ENCODE measurements at regions not wholly inside any gene's neighbourhood (a gene's known extent, or its start where the extent isn't known, plus 50 kb on each side); places are given as distances from the start of the nearest gene placed in this dataset.

- Histone ChIP-seq H3K79me2 (ENCODE audit: low read depth) (no peaks in the 10 kb centered on the region), H3K4me1 (replicated peaks; ENCODE audit: insufficient read depth) (no peaks in the 10 kb centered on the region), H3K4me2 (no peak overlapping the region), H3K27me3 (ENCODE audit: insufficient read depth, low read depth) (peaks cover 44% of the 10 kb centered on the region), H3K4me3 (no peak overlapping the region), H3K27ac (no peak overlapping the region), H3F3A (ENCODE audit: insufficient read depth, low read depth) (no peaks in the 10 kb centered on the region), H3K36me3 (ENCODE audit: low read depth) (no peaks in the 10 kb centered on the region), H3K9me2 (ENCODE audit: insufficient read depth) (no peaks in the 10 kb centered on the region), H4K20me1 (ENCODE audit: insufficient read depth) (no peaks in the 10 kb centered on the region), H3K9me3 (ENCODE audit: insufficient read depth, low read depth) (no peaks in the 10 kb centered on the region), H2AFZ (no peak overlapping the region)
- DNase-seq, result no peak
- ChIA-PET CTCF (no interaction called here), POLR2A (ENCODE audit: unreplicated experiment) (no interaction called here)
- BruUV-seq (replicated peaks), result no TSS peak
- intact Hi-C loops (cut with micrococcal nuclease; ENCODE audit: unreplicated experiment), result no loop called here
- no peak for TF ChIP-seq EZH2 (IDR thresholded peaks at IDR 0.05; ENCODE audit: low read depth)
- TF ChIP-seq, protein P1, sequence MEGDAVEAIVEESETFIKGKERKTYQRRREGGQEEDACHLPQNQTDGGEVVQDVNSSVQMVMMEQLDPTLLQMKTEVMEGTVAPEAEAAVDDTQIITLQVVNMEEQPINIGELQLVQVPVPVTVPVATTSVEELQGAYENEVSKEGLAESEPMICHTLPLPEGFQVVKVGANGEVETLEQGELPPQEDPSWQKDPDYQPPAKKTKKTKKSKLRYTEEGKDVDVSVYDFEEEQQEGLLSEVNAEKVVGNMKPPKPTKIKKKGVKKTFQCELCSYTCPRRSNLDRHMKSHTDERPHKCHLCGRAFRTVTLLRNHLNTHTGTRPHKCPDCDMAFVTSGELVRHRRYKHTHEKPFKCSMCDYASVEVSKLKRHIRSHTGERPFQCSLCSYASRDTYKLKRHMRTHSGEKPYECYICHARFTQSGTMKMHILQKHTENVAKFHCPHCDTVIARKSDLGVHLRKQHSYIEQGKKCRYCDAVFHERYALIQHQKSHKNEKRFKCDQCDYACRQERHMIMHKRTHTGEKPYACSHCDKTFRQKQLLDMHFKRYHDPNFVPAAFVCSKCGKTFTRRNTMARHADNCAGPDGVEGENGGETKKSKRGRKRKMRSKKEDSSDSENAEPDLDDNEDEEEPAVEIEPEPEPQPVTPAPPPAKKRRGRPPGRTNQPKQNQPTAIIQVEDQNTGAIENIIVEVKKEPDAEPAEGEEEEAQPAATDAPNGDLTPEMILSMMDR (conservative IDR thresholded peaks at IDR 0.05), result no peak
Measured at GRCh38 chr22:22744412-22745224, 100.2 kb downstream of the GGTLC2 start.

GRCh38 chr22:22745225-22746060 is 101.0 kb downstream of the GGTLC2 start:
- no peak overlapping the region for H3K4me3 ChIP-seq
- H3F3A ChIP-seq (ENCODE audit: insufficient read depth, low read depth), result no peaks in the 10 kb centered on the region
- POLR2A ChIA-PET (ENCODE audit: unreplicated experiment), result no interaction called here
- H3K79me2 ChIP-seq (ENCODE audit: low read depth), result no peaks in the 10 kb centered on the region
- H3K27me3 ChIP-seq (ENCODE audit: insufficient read depth, low read depth), result peaks cover 42% of the 10 kb centered on the region
- peak in 1 of 2 experiments; percentile 3 for DNase-seq
- no peaks in the 10 kb centered on the region for H3K9me2 ChIP-seq (ENCODE audit: insufficient read depth)
- no peaks in the 10 kb centered on the region for H3K36me3 ChIP-seq (ENCODE audit: low read depth)
- CTCF ChIA-PET, result no interaction called here
- no peak overlapping the region for H2AFZ ChIP-seq
- H3K27ac ChIP-seq, result no peak overlapping the region
- H3K4me2 ChIP-seq, result no peak overlapping the region
- H3K9me3 ChIP-seq (ENCODE audit: insufficient read depth, low read depth), result no peaks in the 10 kb centered on the region
- H3K4me1 ChIP-seq (replicated peaks; ENCODE audit: insufficient read depth), result no peaks in the 10 kb centered on the region
- intact Hi-C loops (cut with micrococcal nuclease; ENCODE audit: unreplicated experiment), result no loop called here
- TF ChIP-seq EZH2 (IDR thresholded peaks at IDR 0.05; ENCODE audit: low read depth), result no peak
- TF ChIP-seq, protein P1 (conservative IDR thresholded peaks at IDR 0.05), result peak; percentile 57; the same call in 1 of the 2 replicates
- H4K20me1 ChIP-seq (ENCODE audit: insufficient read depth), result no peaks in the 10 kb centered on the region
- BruUV-seq (replicated peaks), result no TSS peak

- CTCF ChIA-PET, result no interaction called here
- BruUV-seq (replicated peaks), result no TSS peak
- POLR2A ChIA-PET (ENCODE audit: unreplicated experiment), result no interaction called here
Measured at GRCh38 chr22:22746061-22746962, 101.9 kb downstream of the GGTLC2 start.

More at GRCh38 chr22:22746061-22746962, 101.9 kb downstream of the GGTLC2 start:
- Histone ChIP-seq H3K9me2 (ENCODE audit: insufficient read depth) (no peaks in the 10 kb centered on the region), H3K4me1 (replicated peaks; ENCODE audit: insufficient read depth) (no peaks in the 10 kb centered on the region), H3K27ac (no peak overlapping the region), H2AFZ (no peak overlapping the region), H3K4me3 (no peak overlapping the region), H3K9me3 (ENCODE audit: insufficient read depth, low read depth) (no peaks in the 10 kb centered on the region), H4K20me1 (ENCODE audit: insufficient read depth) (no peaks in the 10 kb centered on the region), H3K79me2 (ENCODE audit: low read depth) (no peaks in the 10 kb centered on the region), H3K36me3 (ENCODE audit: low read depth) (no peaks in the 10 kb centered on the region), H3K4me2 (no peak overlapping the region), H3K27me3 (ENCODE audit: insufficient read depth, low read depth) (peaks cover 34% of the 10 kb centered on the region), H3F3A (ENCODE audit: insufficient read depth, low read depth) (no peaks in the 10 kb centered on the region)
- no peak for TF ChIP-seq EZH2 (IDR thresholded peaks at IDR 0.05; ENCODE audit: low read depth)
- TF ChIP-seq, protein P1 (conservative IDR thresholded peaks at IDR 0.05), result no peak
- intact Hi-C loops (cut with micrococcal nuclease; ENCODE audit: unreplicated experiment), result no loop called here
- no peak for DNase-seq

All from PC-9 (cell line).